CD4-positive, alpha-beta T cell (primary cell): ENCODE measurements at regions not wholly inside any gene's neighbourhood (a gene's known extent, or its start where the extent isn't known, plus 50 kb on each side); places are given as distances from the start of the nearest gene placed in this dataset.

Experiments used
- ATAC-seq: fragments of 200-7000 bp; cut with Tn5 transposase; one replicate; pipeline ENCODE4 v1.10.0; 2022; ENCODE audit warnings: mild to moderate bottlenecking; ENCODE audit not compliant: poor library complexity
- CTCF ChIA-PET: fragments of 350-600 bp; sonication (Branson Sonifier 250); formaldehyde crosslinking; loops from one replicate; lab custom pipeline; 2021; ENCODE audit warnings: antibody characterized with exemption, inconsistent platforms; lab: Charles Lee
- POLR2A ChIA-PET: fragments of 350-600 bp; sonication (Branson Sonifier 250); formaldehyde crosslinking; loops from one replicate; lab custom pipeline; 2021; ENCODE audit warnings: antibody characterized with exemption, inconsistent platforms; lab: Charles Lee
- DNase-seq, 14 experiments: peaks; one replicate each; pipeline ENCODE4 v3.0.0-alpha.2; 2013 to 2020; ENCODE audit warnings: mixed read lengths in 2 of 14
- H3K27ac ChIP-seq, 2 donors: one replicate each; pipeline versions ENCODE4 v1.5.1 to v1.7.0; 2013; ENCODE audit warnings: low read length in 2 of 2, low read depth in 1 of 2, mild to moderate bottlenecking in 1 of 2
- H3K27me3 ChIP-seq, 2 experiments: 1 replicate in 1 of 2; 2 replicates in 1 of 2; pipeline versions ENCODE4 v1.6.1 to v1.7.0; 2013; ENCODE audit warnings: low read length in 2 of 2, control low read depth in 1 of 2, mild to moderate bottlenecking in 1 of 2, moderate library complexity in 1 of 2; ENCODE audit not compliant: insufficient read depth in 2 of 2, control insufficient read depth in 1 of 2
- H3K36me3 ChIP-seq: one replicate; pipeline ENCODE4 v1.6.1; 2013; ENCODE audit warnings: low read length, control low read depth; ENCODE audit not compliant: insufficient read depth
- H3K4me1 ChIP-seq: one replicate; pipeline ENCODE4 v1.6.1; 2013; ENCODE audit warnings: low read length, control low read depth; ENCODE audit not compliant: insufficient read depth
- H3K4me3 ChIP-seq: one replicate; pipeline ENCODE4 v1.5.1; 2013; ENCODE audit warnings: mild to moderate bottlenecking, low read length, moderate library complexity
- H3K9me3 ChIP-seq, 2 experiments: 1 replicate in 1 of 2; 2 replicates in 1 of 2; pipeline versions ENCODE4 v1.6.1 to v1.7.0; 2013; ENCODE audit warnings: low read length in 2 of 2, mild to moderate bottlenecking in 2 of 2, control low read depth in 1 of 2, moderate library complexity in 1 of 2; ENCODE audit not compliant: control insufficient read depth in 1 of 2, insufficient read depth in 1 of 2
- H3K27ac Mint-ChIP-seq: one replicate; pipeline ENCODE4 v1.8.0; 2020; ENCODE audit warnings: mixed read lengths
- H3K27me3 Mint-ChIP-seq: one replicate; pipeline ENCODE4 v1.8.0; 2021; ENCODE audit warnings: mixed read lengths
- H3K36me3 Mint-ChIP-seq: one replicate; pipeline ENCODE4 v1.8.0; 2021; ENCODE audit warnings: low read depth, mixed read lengths
- H3K4me1 Mint-ChIP-seq: one replicate; pipeline ENCODE4 v1.8.0; 2021; ENCODE audit warnings: low read depth, mixed read lengths
- H3K4me3 Mint-ChIP-seq: one replicate; pipeline ENCODE4 v1.8.0; 2020; ENCODE audit warnings: mild to moderate bottlenecking, mixed read lengths
- H3K9me3 Mint-ChIP-seq: one replicate; pipeline ENCODE4 v1.8.0; 2020; ENCODE audit warnings: mixed read lengths
- CTCF ChIP-seq: fragments of 200-600 bp; IDR thresholded peaks from one replicate; pipeline ENCODE4 v1.8.0; 2022; ENCODE audit warnings: antibody characterized with exemption, mild to moderate bottlenecking
- intact Hi-C, 2 experiments: fragments of 100-400 bp; cut with DNase I in 1 of 2; cut with micrococcal nuclease in 1 of 2; formaldehyde crosslinking; loops; one replicate each; pipeline versions ENCODE4 v1.15.1 to v1.9.0; 2023 to 2025; cut with DNase I, micrococcal nuclease

- Histone ChIP-seq H3K36me3 (no peaks in the 10 kb centered on the region), H3K4me3 (no peak overlapping the region), H3K4me1 (no peaks in the 10 kb centered on the region), H3K27me3 (no peaks in the 10 kb centered on the region), H3K9me3 (no peaks in the 10 kb centered on the region), H3K27ac (no peak overlapping the region)
- DNase-seq = no peak
- H3K27ac Mint-ChIP-seq = no peak overlapping the region
- H3K4me3 Mint-ChIP-seq = no peak overlapping the region
- intact Hi-C loops = no loop called here
- ChIA-PET CTCF (no interaction called here), POLR2A (no interaction called here)
- no peak for ATAC-seq
- no peaks in the 10 kb centered on the region for H3K36me3 Mint-ChIP-seq
- H3K4me1 Mint-ChIP-seq = no peaks in the 10 kb centered on the region
- H3K27me3 Mint-ChIP-seq = no peaks in the 10 kb centered on the region
- no peak for TF ChIP-seq CTCF
- no peaks in the 10 kb centered on the region for H3K9me3 Mint-ChIP-seq
Observed at GRCh38 chr4:123816462-123816861, 419.9 kb downstream of the SPRY1 start.

DNA sequence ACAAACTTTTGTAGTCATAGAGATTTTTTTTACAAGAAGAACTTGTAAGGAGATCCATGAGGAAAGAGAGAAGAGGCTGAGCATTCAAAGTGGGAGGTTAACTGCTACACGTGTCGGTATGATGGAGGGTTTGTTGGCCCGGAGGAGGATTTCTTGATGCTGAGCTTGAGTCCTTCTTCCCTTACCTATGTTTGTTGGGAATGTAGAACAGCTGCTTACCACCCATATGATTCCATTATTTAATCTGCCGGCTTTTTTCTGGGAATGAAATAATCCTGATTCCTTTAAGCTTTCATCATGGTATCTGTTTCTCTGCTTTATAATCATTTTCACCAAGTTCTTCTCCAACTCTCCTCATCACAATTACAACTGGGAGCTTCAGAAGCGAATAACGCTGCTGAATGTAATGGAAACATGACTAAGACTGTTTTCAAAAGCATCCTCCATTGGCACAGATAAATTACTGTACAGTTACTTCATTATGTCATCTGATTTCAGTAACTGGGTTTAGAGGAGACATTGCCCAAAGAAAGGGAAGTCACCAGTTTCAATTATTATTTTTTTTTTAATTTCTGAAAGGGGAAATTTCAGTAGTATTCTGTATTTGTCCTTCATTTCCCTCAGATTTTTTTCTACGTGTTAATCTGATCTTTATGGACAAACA, 420.6 kb downstream of the SPRY1 start:
- Histone ChIP-seq H3K9me3 (no peaks in the 10 kb centered on the region), H3K4me3 (no peak overlapping the region), H3K4me1 (no peaks in the 10 kb centered on the region), H3K36me3 (no peaks in the 10 kb centered on the region), H3K27ac (no peak overlapping the region), H3K27me3 (no peaks in the 10 kb centered on the region)
- intact Hi-C loops = no loop called here
- no peaks in the 10 kb centered on the region for H3K27me3 Mint-ChIP-seq
- ATAC-seq = no peak
- H3K4me3 Mint-ChIP-seq = no peak overlapping the region
- no peak overlapping the region for H3K27ac Mint-ChIP-seq
- no peaks in the 10 kb centered on the region for H3K4me1 Mint-ChIP-seq
- no peak for DNase-seq
- TF ChIP-seq CTCF = no peak
- ChIA-PET CTCF (no interaction called here), POLR2A (no interaction called here)
- H3K9me3 Mint-ChIP-seq = no peaks in the 10 kb centered on the region
- no peaks in the 10 kb centered on the region for H3K36me3 Mint-ChIP-seq

DNA sequence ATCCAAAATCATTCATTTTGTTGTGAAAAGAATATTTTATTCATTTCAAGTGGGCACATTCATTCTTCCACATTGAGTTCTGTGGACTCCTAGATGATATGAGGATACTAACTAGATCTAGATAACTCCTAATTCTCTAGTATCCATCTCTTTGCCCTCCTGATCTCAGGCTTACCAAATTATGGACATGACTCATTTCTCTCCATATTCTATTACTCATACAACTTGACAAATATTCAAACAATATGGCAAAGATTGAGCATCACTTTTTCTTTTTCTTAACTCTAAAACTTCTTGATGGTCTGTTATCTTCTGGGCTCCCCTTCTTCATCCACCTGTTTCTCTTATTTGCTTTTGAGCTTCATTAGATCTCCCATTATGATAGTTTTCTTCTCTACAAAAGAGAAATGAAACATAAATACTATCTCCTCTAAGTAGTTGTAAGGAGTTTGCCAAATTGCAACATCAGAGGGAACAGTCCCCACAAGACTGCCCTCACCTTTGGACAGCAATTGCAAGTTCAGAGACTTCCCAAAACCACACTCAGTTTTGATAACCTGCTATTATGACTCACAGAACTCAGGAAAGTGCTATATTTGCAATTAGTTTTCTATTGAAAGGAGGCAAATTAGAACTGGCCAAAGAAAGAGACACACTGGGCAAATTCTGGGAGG, 422.9 kb downstream of the SPRY1 start:
- H3K27me3 ChIP-seq = no peaks in the 10 kb centered on the region
- H3K36me3 ChIP-seq = no peaks in the 10 kb centered on the region
- H3K4me1 Mint-ChIP-seq = no peaks in the 10 kb centered on the region
- H3K9me3 Mint-ChIP-seq = no peaks in the 10 kb centered on the region
- no peaks in the 10 kb centered on the region for H3K9me3 ChIP-seq
- peaks cover 5% of the 10 kb centered on the region for H3K27me3 Mint-ChIP-seq
- H3K4me1 ChIP-seq = no peaks in the 10 kb centered on the region
- H3K4me3 ChIP-seq = no peak overlapping the region
- no peak for TF ChIP-seq CTCF
- no peak overlapping the region for H3K4me3 Mint-ChIP-seq
- ChIA-PET CTCF (no interaction called here), POLR2A (interaction anchor here (0.6 kb wide), 1 partner anchor 38 kb away, joined by 3 read pairs; no protein-coding TSS in a partner anchor)
- no peak overlapping the region for H3K27ac ChIP-seq
- DNase-seq = no peak
- no peaks in the 10 kb centered on the region for H3K36me3 Mint-ChIP-seq
- no peak for ATAC-seq
- no peak overlapping the region for H3K27ac Mint-ChIP-seq
- intact Hi-C loops = no loop called here
